ENCODE measurements at regions not wholly inside any gene's neighbourhood (a gene's known extent, or its start where the extent isn't known, plus 50 kb on each side); places are given as distances from the start of the nearest gene placed in this dataset.

DNA sequence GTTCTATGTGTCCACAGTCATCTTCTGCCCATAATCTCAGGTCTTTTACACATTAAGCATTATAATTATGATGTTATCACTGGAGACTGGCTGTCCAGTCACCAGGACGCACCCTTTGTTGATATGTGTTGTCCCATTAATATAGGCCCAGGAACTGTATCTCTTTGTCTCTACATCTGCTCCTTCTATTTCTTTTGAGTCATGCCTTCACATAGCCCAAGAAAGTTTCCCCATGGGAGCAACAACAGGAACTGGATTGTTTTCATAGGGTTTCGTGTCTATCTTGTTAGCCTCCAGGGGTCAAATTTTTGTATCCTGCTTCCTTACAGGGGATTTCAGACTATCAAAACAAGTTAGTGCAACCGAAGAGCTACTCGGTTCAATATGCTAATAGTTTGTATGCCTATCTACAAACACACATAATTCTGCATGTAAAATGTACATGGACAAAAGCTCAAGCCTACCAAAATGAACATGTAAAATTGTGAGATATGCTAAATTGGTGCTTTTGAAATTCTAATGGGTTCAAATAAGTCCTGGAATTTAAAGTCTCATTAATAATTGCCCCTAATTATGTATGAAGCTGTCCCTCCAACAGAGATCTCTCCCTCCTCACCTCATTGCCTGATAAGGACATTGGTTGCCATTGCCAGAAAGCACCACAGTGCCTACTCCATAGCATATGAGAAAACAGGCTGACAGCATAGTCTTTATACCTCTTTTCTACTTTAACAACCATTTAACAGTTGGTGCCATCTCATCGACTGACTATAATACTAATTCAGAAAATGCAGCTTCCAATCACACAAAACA is 99.8 kb upstream of the DIO2 start:
- TF ChIP-seq, protein P1, sequence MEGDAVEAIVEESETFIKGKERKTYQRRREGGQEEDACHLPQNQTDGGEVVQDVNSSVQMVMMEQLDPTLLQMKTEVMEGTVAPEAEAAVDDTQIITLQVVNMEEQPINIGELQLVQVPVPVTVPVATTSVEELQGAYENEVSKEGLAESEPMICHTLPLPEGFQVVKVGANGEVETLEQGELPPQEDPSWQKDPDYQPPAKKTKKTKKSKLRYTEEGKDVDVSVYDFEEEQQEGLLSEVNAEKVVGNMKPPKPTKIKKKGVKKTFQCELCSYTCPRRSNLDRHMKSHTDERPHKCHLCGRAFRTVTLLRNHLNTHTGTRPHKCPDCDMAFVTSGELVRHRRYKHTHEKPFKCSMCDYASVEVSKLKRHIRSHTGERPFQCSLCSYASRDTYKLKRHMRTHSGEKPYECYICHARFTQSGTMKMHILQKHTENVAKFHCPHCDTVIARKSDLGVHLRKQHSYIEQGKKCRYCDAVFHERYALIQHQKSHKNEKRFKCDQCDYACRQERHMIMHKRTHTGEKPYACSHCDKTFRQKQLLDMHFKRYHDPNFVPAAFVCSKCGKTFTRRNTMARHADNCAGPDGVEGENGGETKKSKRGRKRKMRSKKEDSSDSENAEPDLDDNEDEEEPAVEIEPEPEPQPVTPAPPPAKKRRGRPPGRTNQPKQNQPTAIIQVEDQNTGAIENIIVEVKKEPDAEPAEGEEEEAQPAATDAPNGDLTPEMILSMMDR (IDR thresholded peaks at IDR 0.05), result no peak
- no peak for TF ChIP-seq EP300 (IDR thresholded peaks at IDR 0.05)

All from stomach (tissue), 4 donors.